Fibroblast of lung (primary cell): ENCODE measurements at regions not wholly inside any gene's neighbourhood (a gene's known extent, or its start where the extent isn't known, plus 50 kb on each side); places are given as distances from the start of the nearest gene placed in this dataset.

Experiments used
- EZH2 ChIP-seq: IDR thresholded peaks from 2 replicates; pipeline ENCODE4 v1.5.1; 2012; ENCODE audit warnings: low read length, control low read depth, mild to moderate bottlenecking; ENCODE audit errors: missing control alignments
- TF ChIP-seq, protein P1 (sequence below), 2 donors: IDR thresholded peaks in 1 of 2; conservative IDR thresholded peaks in 1 of 2; 1 replicate in 1 of 2; 2 replicates in 1 of 2; pipeline ENCODE4 v1.5.1; 2011 to 2012; ENCODE audit warnings: low read length in 2 of 2, control low read depth in 1 of 2, inconsistent platforms in 1 of 2, low read depth in 1 of 2, mild to moderate bottlenecking in 1 of 2

DNA sequence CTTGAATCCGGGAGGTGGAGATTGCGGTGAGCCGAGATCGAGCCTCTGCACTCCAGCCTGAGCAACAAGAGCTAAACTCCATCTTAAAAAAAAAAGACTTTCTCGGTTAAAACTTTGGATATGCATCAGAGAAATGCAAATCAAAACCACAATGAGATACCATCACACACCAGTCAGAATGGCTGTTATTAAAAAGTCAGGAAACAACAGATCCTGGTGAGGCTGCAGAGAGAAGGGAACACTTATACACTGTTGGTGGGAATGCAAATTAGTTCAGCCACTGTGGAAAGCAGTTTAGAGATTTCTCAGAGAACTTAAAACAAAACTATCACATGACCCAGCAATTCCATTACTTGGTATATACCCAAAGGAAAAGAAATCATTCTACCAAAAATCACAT lies 619.4 kb upstream of the KIRREL3 start:
- TF ChIP-seq, protein P1, sequence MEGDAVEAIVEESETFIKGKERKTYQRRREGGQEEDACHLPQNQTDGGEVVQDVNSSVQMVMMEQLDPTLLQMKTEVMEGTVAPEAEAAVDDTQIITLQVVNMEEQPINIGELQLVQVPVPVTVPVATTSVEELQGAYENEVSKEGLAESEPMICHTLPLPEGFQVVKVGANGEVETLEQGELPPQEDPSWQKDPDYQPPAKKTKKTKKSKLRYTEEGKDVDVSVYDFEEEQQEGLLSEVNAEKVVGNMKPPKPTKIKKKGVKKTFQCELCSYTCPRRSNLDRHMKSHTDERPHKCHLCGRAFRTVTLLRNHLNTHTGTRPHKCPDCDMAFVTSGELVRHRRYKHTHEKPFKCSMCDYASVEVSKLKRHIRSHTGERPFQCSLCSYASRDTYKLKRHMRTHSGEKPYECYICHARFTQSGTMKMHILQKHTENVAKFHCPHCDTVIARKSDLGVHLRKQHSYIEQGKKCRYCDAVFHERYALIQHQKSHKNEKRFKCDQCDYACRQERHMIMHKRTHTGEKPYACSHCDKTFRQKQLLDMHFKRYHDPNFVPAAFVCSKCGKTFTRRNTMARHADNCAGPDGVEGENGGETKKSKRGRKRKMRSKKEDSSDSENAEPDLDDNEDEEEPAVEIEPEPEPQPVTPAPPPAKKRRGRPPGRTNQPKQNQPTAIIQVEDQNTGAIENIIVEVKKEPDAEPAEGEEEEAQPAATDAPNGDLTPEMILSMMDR (conservative IDR thresholded peaks at IDR 0.05 in 1 of 2, IDR thresholded peaks at IDR 0.05 in 1 of 2; ENCODE audit: low read depth in 1 of 2, low read length in 2 of 2), result no peak
- no peak for TF ChIP-seq EZH2
